H1 (cell line): ENCODE measurements at regions not wholly inside any gene's neighbourhood (a gene's known extent, or its start where the extent isn't known, plus 50 kb on each side); places are given as distances from the start of the nearest gene placed in this dataset.

Source experiments
- CTCF ChIA-PET: fragments of 300-600 bp; sonication (Branson Sonifier 250); formaldehyde crosslinking; loops from one replicate; lab custom pipeline; 2021; ENCODE audit not compliant: partially characterized antibody; lab: Charles Lee
- POLR2A ChIA-PET: fragments of 300-600 bp; sonication (Branson Sonifier 250); formaldehyde crosslinking; loops from one replicate; lab custom pipeline; 2021; ENCODE audit warnings: inconsistent platforms; ENCODE audit not compliant: partially characterized antibody; lab: Charles Lee
- DNase-seq, 2 experiments: peaks; one replicate each; pipeline versions ENCODE4 v3.0.0 to v3.0.0-alpha.2; 2010 to 2022; ENCODE audit warnings: low spot score in 2 of 2, low read depth in 1 of 2, mixed read lengths in 1 of 2
- FAIRE-seq: peaks from 2 replicates; lab custom pipeline; 2011; peaks lifted over from hg19 to GRCh38; lab: Jason Lieb, UNC
- H2AFZ ChIP-seq: 2 replicates; pipeline ENCODE4 v1.8.1; 2012; ENCODE audit warnings: low read length, inconsistent platforms
- H2AK5ac ChIP-seq: 2 replicates; pipeline ENCODE4 v1.6.1; 2013; ENCODE audit warnings: low read depth, low read length
- H2BK120ac ChIP-seq: replicated peaks from 2 replicates; pipeline ENCODE3; 2013; ENCODE audit warnings: low read depth, low read length, inconsistent platforms
- H2BK12ac ChIP-seq: 2 replicates; pipeline ENCODE4 v1.6.1; 2013; ENCODE audit warnings: low read depth, low read length
- H2BK15ac ChIP-seq: 2 replicates; pipeline ENCODE4 v1.6.1; 2013; ENCODE audit warnings: low read length
- H2BK20ac ChIP-seq: 2 replicates; pipeline ENCODE4 v1.6.1; 2013; ENCODE audit warnings: low read length
- H2BK5ac ChIP-seq: 2 replicates; pipeline ENCODE4 v1.6.1; 2013; ENCODE audit warnings: low read depth, low read length
- H3K14ac ChIP-seq: 2 replicates; pipeline ENCODE4 v1.6.1; 2013; ENCODE audit warnings: inconsistent platforms; ENCODE audit not compliant: insufficient read length
- H3K18ac ChIP-seq: 2 replicates; pipeline ENCODE4 v1.6.1; 2013; ENCODE audit warnings: low read length; ENCODE audit errors: extremely low read depth
- H3K23ac ChIP-seq: 2 replicates; pipeline ENCODE4 v1.6.1; 2013; ENCODE audit warnings: inconsistent platforms; ENCODE audit not compliant: insufficient read length
- H3K23me2 ChIP-seq: 2 replicates; pipeline ENCODE4 v1.6.1; 2013; ENCODE audit warnings: low read depth, low read length
- H3K27ac ChIP-seq: 2 replicates; pipeline ENCODE4 v1.6.1; 2011; ENCODE audit warnings: low read depth, low read length, inconsistent platforms
- H3K27me3 ChIP-seq, 4 experiments: replicated peaks in 1 of 4; 1 replicate in 1 of 4; 2 replicates in 3 of 4; pipeline versions ENCODE4 v1.6.1 to v1.8.1; 2011 to 2013; ENCODE audit warnings: low read length in 3 of 4, mild to moderate bottlenecking in 3 of 4, inconsistent platforms in 2 of 4, mixed read lengths in 2 of 4, moderate library complexity in 1 of 4; ENCODE audit not compliant: control insufficient read depth in 3 of 4, insufficient read depth in 3 of 4; ENCODE audit errors: extremely low read depth in 1 of 4
- H3K36me3 ChIP-seq, 4 experiments: 2 replicates each; pipeline versions ENCODE4 v1.6.1 to v1.8.1; 2011 to 2013; ENCODE audit warnings: mild to moderate bottlenecking in 4 of 4, low read length in 3 of 4, moderate library complexity in 2 of 4, control low read depth in 1 of 4, inconsistent platforms in 1 of 4; ENCODE audit not compliant: insufficient read depth in 4 of 4, control insufficient read depth in 2 of 4
- H3K4ac ChIP-seq: replicated peaks from 2 replicates; pipeline ENCODE3; 2013; ENCODE audit warnings: low read length, low read depth, mixed read lengths, inconsistent platforms; ENCODE audit not compliant: insufficient read length
- H3K4me1 ChIP-seq, 4 experiments: replicated peaks in 1 of 4; 1 replicate in 1 of 4; 2 replicates in 3 of 4; pipeline versions ENCODE4 v1.6.1 to v1.8.1; 2011 to 2013; ENCODE audit warnings: low read length in 3 of 4, inconsistent platforms in 2 of 4, mixed read lengths in 1 of 4; ENCODE audit not compliant: insufficient read depth in 4 of 4, control insufficient read depth in 3 of 4
- H3K4me2 ChIP-seq, 2 experiments: 2 replicates each; pipeline versions ENCODE4 v1.6.1 to v1.8.1; 2011 to 2013; ENCODE audit warnings: low read depth in 2 of 2, low read length in 2 of 2, control low read depth in 1 of 2, inconsistent platforms in 1 of 2, mild to moderate bottlenecking in 1 of 2; ENCODE audit not compliant: insufficient read depth in 1 of 2
- H3K4me3 ChIP-seq, 4 experiments: fragments of 200-600, 300-600 bp in 1 of 4; sonication (generic), shearing (Covaris generic), sonication (Bioruptor Twin) in 1 of 4; 2 replicates each; pipeline versions ENCODE4 v1.5.1 to v1.8.1; 2011 to 2016; ENCODE audit warnings: low read length in 4 of 4, low read depth in 3 of 4, control low read depth in 2 of 4, inconsistent platforms in 2 of 4, mild to moderate bottlenecking in 2 of 4, mixed read lengths in 1 of 4, moderate library complexity in 1 of 4; ENCODE audit not compliant: insufficient read depth in 2 of 4; ENCODE audit errors: extremely low read depth in 1 of 4
- H3K56ac ChIP-seq: replicated peaks from 2 replicates; pipeline ENCODE3; 2013; ENCODE audit warnings: low read depth, mild to moderate bottlenecking, mixed read lengths, low read length, inconsistent platforms; ENCODE audit not compliant: insufficient read length
- H3K79me1 ChIP-seq: 2 replicates; pipeline ENCODE4 v1.6.1; 2013; ENCODE audit warnings: low read depth, low read length, control low read depth
- H3K79me2 ChIP-seq, 2 experiments: 2 replicates each; pipeline versions ENCODE4 v1.6.1 to v1.8.1; 2012 to 2013; ENCODE audit warnings: low read length in 2 of 2, mild to moderate bottlenecking in 2 of 2, inconsistent platforms in 1 of 2; ENCODE audit not compliant: insufficient read depth in 2 of 2, control insufficient read depth in 1 of 2
- H3K9ac ChIP-seq, 4 experiments: replicated peaks in 1 of 4; 1 replicate in 1 of 4; 2 replicates in 3 of 4; pipeline versions ENCODE4 v1.6.1 to v1.8.1; 2011 to 2013; ENCODE audit warnings: low read depth in 3 of 4, low read length in 3 of 4, control low read depth in 2 of 4, mild to moderate bottlenecking in 2 of 4, moderate library complexity in 2 of 4, inconsistent platforms in 1 of 4; ENCODE audit errors: extremely low read depth in 1 of 4
- H3K9me3 ChIP-seq, 2 experiments: 2 replicates each; pipeline versions ENCODE4 v1.6.1 to v1.8.1; 2012 to 2013; ENCODE audit warnings: mild to moderate bottlenecking in 2 of 2, moderate library complexity in 2 of 2, control low read depth in 1 of 2, inconsistent platforms in 1 of 2, low read depth in 1 of 2, low read length in 1 of 2, mixed read lengths in 1 of 2; ENCODE audit not compliant: insufficient read depth in 2 of 2
- H4K20me1 ChIP-seq, 2 experiments: replicated peaks in 1 of 2; 2 replicates each; pipeline versions ENCODE3 to v1.8.1; 2011 to 2013; ENCODE audit warnings: inconsistent platforms in 2 of 2, low read length in 2 of 2, mild to moderate bottlenecking in 1 of 2; ENCODE audit not compliant: insufficient read depth in 2 of 2, control insufficient read depth in 1 of 2
- H4K5ac ChIP-seq: 2 replicates; pipeline ENCODE4 v1.6.1; 2013; ENCODE audit warnings: low read length, low read depth, mixed read lengths, inconsistent platforms; ENCODE audit not compliant: insufficient read length
- H4K8ac ChIP-seq: 2 replicates; pipeline ENCODE4 v1.8.0; 2013; ENCODE audit warnings: mild to moderate bottlenecking, moderate library complexity, low read length, inconsistent platforms; ENCODE audit not compliant: insufficient read depth; ENCODE audit errors: extremely low read depth
- H4K91ac ChIP-seq: replicated peaks from 2 replicates; pipeline ENCODE3; 2013; ENCODE audit warnings: low read length, mixed read lengths, inconsistent platforms; ENCODE audit not compliant: insufficient read length
- E2F6 ChIP-seq: IDR thresholded peaks from 2 replicates; pipeline ENCODE4 v1.6.1; 2012; ENCODE audit warnings: inconsistent platforms

DNA sequence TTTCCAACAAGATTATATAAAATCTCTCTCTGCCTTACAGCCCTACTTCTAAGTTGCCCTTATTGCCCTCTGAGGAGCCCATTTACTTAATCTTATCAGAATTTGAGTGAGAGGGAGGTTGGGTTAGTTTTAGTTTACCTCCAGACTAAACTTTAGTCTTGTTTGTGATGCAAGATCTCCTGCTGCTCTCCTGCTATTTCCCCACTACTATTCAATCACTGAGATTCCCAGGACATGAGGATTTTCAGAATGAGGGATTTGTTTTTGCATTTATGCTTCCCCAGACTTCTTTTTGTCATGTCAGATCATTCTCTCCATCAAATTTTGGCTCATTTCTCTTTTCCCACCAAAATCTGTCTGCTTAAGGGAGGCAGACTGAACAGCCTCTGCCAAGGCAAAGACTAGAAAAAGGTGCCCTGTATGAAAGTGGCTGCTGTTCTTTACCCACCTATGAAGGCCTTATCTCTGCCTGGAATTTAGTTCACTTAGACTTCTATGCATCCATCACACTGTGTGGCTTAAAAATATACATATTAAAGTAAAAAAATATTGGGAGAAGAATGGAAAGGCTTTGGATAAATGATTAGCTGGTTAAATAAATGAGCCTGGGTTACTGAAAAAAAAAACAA, 401.3 kb downstream of the PID1 start:
- Histone ChIP-seq H3K27me3 (no peaks in the 10 kb centered on the region), H3K27ac (no peak overlapping the region), H3K9ac (no peak overlapping the region), H2BK12ac (no peak overlapping the region), H3K4me3 (no peak overlapping the region; a peak in 1 of 8 replicates), H4K8ac (no peak overlapping the region), H3K4me2 (no peak overlapping the region), H3K79me1 (no peaks in the 10 kb centered on the region), H3K14ac (no peak overlapping the region), H3K9me3 (peaks cover 11 to 12% of the 10 kb centered on the region in 2 experiments), H2BK5ac (no peak overlapping the region), H3K36me3 (no peaks in the 10 kb centered on the region), H3K56ac (no peak overlapping the region), H3K79me2 (no peaks in the 10 kb centered on the region), H2BK15ac (no peak overlapping the region), H4K20me1 (no peaks in the 10 kb centered on the region), H3K23me2 (no peaks in the 10 kb centered on the region), H2BK120ac (no peak overlapping the region), H2AK5ac (no peak overlapping the region), H2BK20ac (no peak overlapping the region), H3K4me1 (peaks cover 0 to 3% (median 0%) of the 10 kb centered on the region in 4 experiments; a peak in 1 of 7 replicates), H4K5ac (no peak overlapping the region), H4K91ac (no peak overlapping the region), H3K4ac (no peak overlapping the region), H2AFZ (no peak overlapping the region), H3K23ac (no peak overlapping the region), H3K18ac (no peak overlapping the region; the same call in 1 of the 2 replicates)
- CTCF ChIA-PET: no interaction called here
- DNase-seq: no peak
- POLR2A ChIA-PET: no interaction called here
- FAIRE-seq: peak; percentile 63
- peak; percentile 21; the same call in 1 of the 2 replicates for TF ChIP-seq E2F6
